Fibroblast of skin of abdomen (primary cell): ENCODE measurements at regions not wholly inside any gene's neighbourhood (a gene's known extent, or its start where the extent isn't known, plus 50 kb on each side); places are given as distances from the start of the nearest gene placed in this dataset.
"Not testable (repeated sequence)": the region's sequence is repeated elsewhere in the genome, so short reads cannot be mapped to it uniquely, and the experiment has no call there.

Experiments
- DNase-seq: peaks from one replicate; pipeline ENCODE4 v3.0.0-alpha.2; 2013

- no peak for DNase-seq
Observed at GRCh38 chr2:128511731-128512378, 193.2 kb upstream of the HS6ST1 start.

DNA sequence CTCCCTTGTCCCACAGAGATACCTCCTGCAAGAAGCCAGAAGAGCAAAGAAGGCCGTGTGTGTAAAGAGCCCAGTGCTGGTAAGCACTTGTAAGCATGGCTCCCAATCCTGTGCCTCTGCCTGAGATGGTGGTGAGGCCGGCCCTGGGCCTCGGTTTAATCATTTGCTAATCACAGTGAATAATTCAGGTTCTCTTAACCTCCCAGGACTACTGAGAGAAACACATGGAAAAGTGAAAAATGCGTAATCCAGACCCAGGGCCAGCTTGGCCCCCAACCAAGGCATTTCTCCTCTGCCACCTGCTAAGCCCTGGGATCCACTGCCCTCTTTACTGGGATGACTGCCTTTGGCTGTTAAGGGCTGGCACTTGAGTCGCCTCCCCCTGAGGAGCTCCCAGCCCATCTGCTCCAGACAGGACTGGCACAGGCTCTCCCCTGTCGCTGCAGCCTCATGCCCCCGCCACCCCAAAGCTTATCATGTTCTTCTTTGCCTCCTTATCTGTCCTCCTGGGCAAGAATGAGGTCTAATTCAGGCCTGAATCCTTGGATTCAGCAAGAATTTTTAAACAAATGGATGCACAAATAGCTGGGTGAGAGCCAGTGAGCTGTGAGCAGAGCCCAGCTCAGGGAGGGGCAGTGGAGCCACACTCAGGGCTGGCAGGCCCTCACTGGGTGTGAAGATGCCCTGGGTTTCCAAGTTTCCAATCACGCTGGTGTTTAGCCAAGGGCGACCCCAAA lies 193.9 kb upstream of the HS6ST1 start:
- DNase-seq: no peak

GRCh38 chr2:128513116-128513960 lies 194.7 kb upstream of the HS6ST1 start:
- DNase-seq: no peak

DNA sequence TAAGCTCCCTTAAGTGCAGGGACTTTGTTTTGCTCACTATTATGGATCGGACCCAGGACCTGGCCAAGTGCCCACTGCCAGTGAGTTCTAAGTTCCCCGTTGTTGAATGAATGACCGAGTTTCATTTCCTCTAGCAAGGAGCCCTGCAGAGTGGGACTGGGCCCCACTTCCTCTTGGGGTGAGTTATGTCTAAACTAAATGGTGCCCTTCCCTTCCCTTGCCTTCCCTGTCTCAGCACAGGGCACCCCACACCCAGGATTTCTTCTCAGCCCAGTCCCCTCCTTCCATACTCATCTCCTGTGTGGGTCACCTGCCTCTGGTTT lies 195.3 kb upstream of the HS6ST1 start:
- no peak for DNase-seq

- DNase-seq: no peak
Observed at GRCh38 chr2:128514555-128514955, 195.9 kb upstream of the HS6ST1 start.

DNA sequence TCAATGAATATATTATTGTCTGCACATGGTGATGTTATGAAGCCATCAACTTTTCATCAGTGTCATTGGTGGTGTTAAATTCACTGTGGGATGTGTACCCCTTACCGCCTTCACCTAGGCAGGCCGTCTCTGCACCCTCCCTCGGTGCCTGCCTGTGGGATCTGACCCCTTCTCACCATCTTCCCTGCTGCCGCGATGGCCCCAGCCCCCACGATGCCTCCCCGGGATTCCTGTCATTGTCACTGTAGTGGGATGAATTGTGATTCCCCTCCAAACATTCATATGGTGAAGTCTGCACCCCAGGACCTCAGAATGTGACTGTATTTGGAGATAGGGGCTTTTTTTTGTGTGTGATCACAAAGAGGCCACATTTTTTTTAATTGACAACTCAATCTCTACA lies 198.3 kb upstream of the HS6ST1 start:
- no peak for DNase-seq

- DNase-seq: not testable (repeated sequence)
Observed at GRCh38 chr2:128519028-128519427, 200.4 kb upstream of the HS6ST1 start.

GRCh38 chr2:128519517-128520215 lies 201.0 kb upstream of the HS6ST1 start:
- DNase-seq: no peak

GRCh38 chr2:128520340-128520739 lies 201.7 kb upstream of the HS6ST1 start:
- DNase-seq: no peak

DNA sequence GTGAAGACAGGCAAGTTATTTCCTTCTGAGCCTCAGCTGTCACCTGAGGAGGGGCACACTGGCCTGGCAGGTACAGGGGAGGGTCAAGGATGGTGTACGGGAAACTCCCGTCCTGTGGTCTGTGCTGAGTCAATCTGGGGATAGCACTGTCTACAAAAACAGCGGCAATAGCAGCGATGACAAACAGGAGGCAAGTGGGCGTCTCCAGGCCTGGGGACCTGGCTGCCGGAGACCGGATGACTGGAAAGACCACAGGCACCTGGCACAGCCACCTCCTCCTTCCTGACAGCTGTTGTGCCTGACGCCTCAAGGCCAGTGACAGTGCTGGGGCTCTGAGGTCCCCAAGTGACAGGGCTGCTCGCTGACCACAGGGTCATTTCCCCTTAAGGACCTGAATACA lies 202.1 kb upstream of the HS6ST1 start:
- DNase-seq: no peak

- no peak for DNase-seq
Observed at GRCh38 chr2:128521482-128521881, 202.8 kb upstream of the HS6ST1 start.

GRCh38 chr2:128522829-128523228 lies 204.2 kb upstream of the HS6ST1 start:
- no peak for DNase-seq

DNA sequence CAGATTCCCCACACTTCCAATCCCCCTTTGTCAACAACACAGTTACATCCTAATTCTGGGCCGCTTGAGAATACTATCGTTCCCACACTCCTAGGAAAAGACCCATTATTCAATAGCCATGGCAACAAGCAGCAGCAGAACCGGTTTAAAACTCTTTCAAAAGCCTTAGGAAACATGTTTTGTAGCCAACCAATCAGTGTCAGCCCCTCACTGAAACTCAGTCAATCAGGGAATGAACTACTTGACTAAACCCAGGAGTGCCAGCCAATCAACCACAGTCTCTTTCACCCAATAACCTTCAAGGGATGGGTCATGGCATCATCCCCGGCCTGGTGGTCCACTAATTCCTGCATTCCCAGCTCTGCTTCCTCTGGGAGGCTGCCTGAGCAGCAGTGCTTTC lies 204.8 kb upstream of the HS6ST1 start:
- no peak for DNase-seq

GRCh38 chr2:128524183-128524582 lies 205.5 kb upstream of the HS6ST1 start:
- no peak for DNase-seq

GRCh38 chr2:128525653-128526052 lies 207.0 kb upstream of the HS6ST1 start:
- peak; percentile 31 for DNase-seq

GRCh38 chr2:128526455-128526976 lies 207.8 kb upstream of the HS6ST1 start:
- DNase-seq: no peak

GRCh38 chr2:128528133-128528532 lies 209.5 kb upstream of the HS6ST1 start:
- no peak for DNase-seq

GRCh38 chr2:128530025-128530573 lies 211.4 kb upstream of the HS6ST1 start:
- no peak for DNase-seq

GRCh38 chr2:128531856-128532255 lies 213.2 kb upstream of the HS6ST1 start:
- DNase-seq: no peak

- no peak for DNase-seq
Observed at GRCh38 chr2:128533101-128533500, 214.4 kb upstream of the HS6ST1 start.

DNA sequence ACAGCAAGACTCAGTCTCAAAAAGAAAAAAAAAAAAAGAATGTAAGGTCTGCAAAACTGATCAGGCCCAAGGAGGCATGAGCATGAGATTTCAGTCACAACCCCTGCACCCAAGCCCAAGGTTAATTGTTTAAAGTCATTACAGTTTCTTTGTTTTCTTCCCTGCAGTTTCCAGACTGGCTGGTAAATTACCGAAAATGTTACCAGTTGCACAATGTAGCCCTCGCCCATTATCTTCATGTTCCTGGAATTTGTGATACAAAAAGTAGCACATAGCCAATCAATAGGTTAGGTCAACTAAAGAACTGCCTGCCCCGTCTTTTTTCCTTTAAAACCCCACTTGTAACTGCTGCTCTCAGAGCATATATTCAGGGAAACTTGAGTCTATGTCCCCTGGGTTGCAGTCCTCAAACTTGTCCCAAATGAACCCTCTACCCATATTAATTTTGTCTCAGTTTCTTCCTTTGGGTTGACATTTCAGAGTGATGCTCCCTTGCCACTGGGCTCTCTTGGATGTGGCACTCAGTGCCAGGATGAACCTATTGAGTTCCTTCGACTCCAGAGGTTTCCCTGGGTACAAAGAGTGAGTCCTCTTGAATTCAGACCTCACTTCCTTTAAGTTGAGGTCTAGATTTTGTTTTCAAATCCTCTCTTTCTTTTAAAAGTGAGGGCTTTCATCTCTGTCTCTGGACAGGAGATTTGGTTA lies 216.2 kb upstream of the HS6ST1 start:
- DNase-seq: no peak

GRCh38 chr2:128535953-128536352 lies 217.3 kb upstream of the HS6ST1 start:
- peak; percentile 80 for DNase-seq
